ENCODE measurements at regions not wholly inside any gene's neighbourhood (a gene's known extent, or its start where the extent isn't known, plus 50 kb on each side); places are given as distances from the start of the nearest gene placed in this dataset.

DNA sequence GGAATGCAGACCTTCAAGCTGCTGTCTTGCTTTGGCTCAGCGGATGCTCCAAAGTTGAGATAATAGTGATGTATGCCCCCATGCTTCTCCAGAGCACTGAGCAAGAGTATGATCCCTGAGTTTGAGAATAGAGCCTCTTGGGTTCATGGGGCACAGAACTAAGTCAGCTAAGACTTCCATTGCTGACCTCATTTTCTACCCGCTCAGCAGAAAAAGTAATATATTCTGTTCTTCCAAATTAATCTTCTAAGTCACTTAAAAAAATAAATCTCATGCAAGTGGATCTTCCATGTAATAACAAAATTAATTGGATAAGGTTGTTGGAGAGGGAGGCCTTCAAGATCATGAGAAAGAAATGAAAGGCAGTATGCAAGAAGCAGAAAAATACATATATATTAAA lies 483.9 kb downstream of the DNAH5 start (continued):
- TF ChIP-seq RBBP5 (IDR thresholded peaks at IDR 0.05; ENCODE audit: borderline replicate concordance, low read depth, low read length) = no peak

Data from H1 (cell line).